IgD-negative memory B cell (primary cell): ENCODE measurements at regions not wholly inside any gene's neighbourhood (a gene's known extent, or its start where the extent isn't known, plus 50 kb on each side); places are given as distances from the start of the nearest gene placed in this dataset.
A peak's percentile ranks its signal among the peaks of the same experiment; 100 is the strongest.
"Not testable (repeated sequence)": the region's sequence is repeated elsewhere in the genome, so short reads cannot be mapped to it uniquely, and the experiment has no call there.

Source experiments
- H3K27ac Mint-ChIP-seq, 3 donors: one replicate each; pipeline ENCODE4 v1.8.0; 2020 to 2022; ENCODE audit warnings: mild to moderate bottlenecking in 3 of 3, mixed read lengths in 3 of 3, moderate library complexity in 1 of 3
- H3K27me3 Mint-ChIP-seq: one replicate; pipeline ENCODE4 v1.8.0; 2021; ENCODE audit warnings: mixed read lengths
- H3K36me3 Mint-ChIP-seq: one replicate; pipeline ENCODE4 v1.8.0; 2020; ENCODE audit warnings: mild to moderate bottlenecking, mixed read lengths
- H3K4me1 Mint-ChIP-seq, 3 donors: one replicate each; pipeline ENCODE4 v1.8.0; 2020 to 2022; ENCODE audit warnings: mixed read lengths in 3 of 3, mild to moderate bottlenecking in 1 of 3
- H3K4me3 Mint-ChIP-seq, 4 donors: one replicate each; pipeline ENCODE4 v1.8.0; 2020 to 2022; ENCODE audit warnings: mild to moderate bottlenecking in 4 of 4, mixed read lengths in 4 of 4, moderate library complexity in 3 of 4
- H3K9me3 Mint-ChIP-seq, 3 donors: one replicate each; pipeline ENCODE4 v1.8.0; 2020 to 2021; ENCODE audit warnings: mixed read lengths in 3 of 3, mild to moderate bottlenecking in 1 of 3

DNA sequence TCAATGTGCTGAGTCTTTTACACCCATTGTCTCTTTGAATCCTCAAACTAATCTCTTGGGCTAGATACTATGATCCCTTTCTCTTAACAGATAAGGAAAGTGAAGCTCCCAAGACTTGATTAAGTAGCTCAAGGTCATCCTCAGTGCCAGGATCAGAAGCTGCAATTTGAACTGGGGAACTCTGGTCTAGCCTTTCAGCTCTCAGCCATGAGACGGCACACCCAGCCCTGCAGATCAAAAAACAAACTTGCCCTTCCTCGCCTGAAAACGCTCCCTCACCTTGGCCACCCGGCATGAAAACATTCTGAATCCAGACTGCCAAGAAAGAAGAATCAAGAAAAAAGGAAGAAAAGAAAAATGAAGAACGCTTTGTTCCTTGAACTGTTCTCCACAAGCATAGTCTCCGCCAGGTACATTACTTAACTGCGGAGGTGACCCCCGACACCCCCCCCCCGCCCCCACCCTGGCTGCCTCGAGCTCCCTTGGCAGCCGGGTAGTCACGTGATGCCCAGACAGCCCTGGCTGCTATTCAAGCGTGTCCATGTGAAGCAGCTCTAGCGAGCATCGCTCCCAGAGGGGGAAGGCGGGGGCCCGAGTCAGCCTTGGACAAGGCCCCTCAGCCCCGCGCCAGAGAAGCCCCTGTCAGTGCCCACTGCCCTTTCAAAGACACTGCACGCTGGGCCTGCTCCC is 451.2 kb downstream of the MIAT start:
- H3K4me3 Mint-ChIP-seq, result no peak overlapping the region
- H3K36me3 Mint-ChIP-seq, result peaks cover 2% of the 10 kb centered on the region
- H3K4me1 Mint-ChIP-seq, result no peaks in the 10 kb centered on the region
- H3K27ac Mint-ChIP-seq, result peak overlapping the region in 1 of 3 donors; percentile 7
- peaks cover 2% of the 10 kb centered on the region for H3K27me3 Mint-ChIP-seq
- peaks cover 7 to 15% (median 8%) of the 10 kb centered on the region in 3 donors for H3K9me3 Mint-ChIP-seq

DNA sequence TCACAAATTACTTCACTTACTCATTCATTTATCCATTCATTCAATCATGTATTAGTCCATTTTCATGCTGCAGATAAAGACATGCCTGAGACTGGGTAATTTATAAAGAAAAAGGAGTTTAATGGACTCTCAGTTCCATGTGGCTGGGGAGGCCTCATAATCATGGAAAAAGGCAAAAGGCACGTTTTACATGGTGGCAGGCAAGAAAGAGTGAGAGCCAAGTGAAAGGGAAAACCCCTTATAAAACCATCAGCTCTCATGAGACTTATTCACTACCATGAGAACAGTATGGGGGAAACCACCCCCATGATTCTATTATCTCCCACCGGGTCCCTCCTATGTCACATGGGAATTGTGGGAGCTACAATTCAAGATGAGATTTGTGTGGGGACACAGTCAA is 452.0 kb downstream of the MIAT start:
- not testable (repeated sequence) for H3K27me3 Mint-ChIP-seq, H3K36me3 Mint-ChIP-seq, H3K4me3 Mint-ChIP-seq, H3K4me1 Mint-ChIP-seq
- peaks cover 7 to 15% (median 8%) of the 10 kb centered on the region in 3 donors for H3K9me3 Mint-ChIP-seq
- peak overlapping the region in 1 of 3 donors; percentile 7 for H3K27ac Mint-ChIP-seq

DNA sequence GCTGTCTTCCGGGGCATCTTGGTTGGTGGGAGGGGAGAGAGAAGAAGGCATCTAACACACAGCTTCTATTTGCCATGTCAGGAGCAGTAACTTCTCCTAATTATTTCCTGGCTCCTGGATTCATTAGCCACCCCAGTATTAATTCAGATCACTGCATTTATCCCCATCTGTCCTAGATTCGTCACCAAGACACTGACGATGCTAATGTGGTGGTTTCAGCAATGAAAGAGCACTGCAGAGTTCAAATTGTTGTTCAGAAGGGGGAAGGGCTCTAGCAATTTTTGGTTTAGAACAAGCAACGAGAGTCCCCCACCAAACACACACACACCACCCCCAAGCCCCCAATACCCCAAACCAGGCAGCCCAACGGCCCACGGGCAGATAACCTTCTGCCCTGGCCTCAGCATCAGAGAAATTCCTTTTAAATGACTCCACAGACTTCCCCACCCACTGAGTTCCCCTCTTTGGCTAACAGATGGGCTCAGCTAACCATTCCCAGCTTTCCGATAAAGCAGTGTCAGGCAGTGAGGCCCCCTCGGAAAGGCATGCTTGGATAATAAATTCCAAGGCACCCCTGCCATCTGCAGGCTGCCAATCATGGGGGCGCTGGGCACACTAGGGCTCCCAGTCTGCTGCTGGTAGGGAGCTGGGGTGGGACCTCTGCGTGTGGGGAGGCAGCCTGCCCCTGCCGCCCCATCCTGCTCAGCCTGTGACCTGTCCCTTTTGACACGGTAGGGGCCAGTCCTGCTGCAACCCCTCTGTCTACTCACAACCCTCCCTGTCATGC is 453.5 kb downstream of the MIAT start:
- no peaks in the 10 kb centered on the region for H3K4me1 Mint-ChIP-seq
- H3K4me3 Mint-ChIP-seq, result no peak overlapping the region
- peaks cover 2% of the 10 kb centered on the region for H3K36me3 Mint-ChIP-seq
- peaks cover 7 to 15% (median 8%) of the 10 kb centered on the region in 3 donors for H3K9me3 Mint-ChIP-seq
- peaks cover 2% of the 10 kb centered on the region for H3K27me3 Mint-ChIP-seq
- no peak overlapping the region for H3K27ac Mint-ChIP-seq

DNA sequence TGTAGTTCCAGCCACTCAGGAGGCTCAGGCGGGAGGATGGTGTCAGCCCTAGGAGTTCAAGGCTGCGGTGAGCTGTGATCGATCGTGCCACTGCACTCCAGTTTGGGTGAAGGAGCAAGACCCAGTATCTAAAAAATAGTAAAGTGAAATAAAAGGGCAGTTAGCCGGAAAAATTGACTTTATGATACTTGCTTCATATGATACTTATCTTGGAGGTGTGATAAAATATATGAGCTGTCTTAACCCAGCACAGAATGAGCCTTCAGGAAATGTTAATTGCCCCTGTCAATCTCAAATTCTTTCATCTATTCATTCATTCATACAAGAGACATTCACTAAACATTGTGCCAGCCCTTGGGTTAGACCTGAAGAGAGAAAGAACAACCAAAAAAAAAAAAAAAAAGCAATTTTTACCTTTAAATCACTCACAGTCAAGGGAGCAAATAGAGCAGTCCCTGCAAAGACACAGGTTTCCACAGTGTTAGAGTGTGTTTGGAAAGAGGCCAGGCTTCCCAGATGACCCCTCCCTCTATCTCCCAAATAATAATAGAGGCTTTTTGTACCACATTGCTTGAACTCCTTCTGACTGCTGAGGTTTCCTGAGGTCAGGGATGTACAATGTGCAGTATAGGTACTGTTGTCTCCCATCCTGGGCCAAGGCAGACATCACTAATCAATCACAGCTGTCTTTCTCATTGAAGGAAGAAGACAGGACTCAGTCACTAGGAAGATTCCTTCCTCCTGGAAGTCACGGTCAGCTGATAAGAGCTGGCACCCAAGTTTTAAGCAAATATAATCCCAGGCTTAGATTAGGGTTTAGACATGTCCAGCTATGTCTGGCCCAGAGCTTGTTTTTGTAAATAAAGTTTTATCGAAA is 454.6 kb downstream of the MIAT start:
- peaks cover 2% of the 10 kb centered on the region for H3K36me3 Mint-ChIP-seq

DNA sequence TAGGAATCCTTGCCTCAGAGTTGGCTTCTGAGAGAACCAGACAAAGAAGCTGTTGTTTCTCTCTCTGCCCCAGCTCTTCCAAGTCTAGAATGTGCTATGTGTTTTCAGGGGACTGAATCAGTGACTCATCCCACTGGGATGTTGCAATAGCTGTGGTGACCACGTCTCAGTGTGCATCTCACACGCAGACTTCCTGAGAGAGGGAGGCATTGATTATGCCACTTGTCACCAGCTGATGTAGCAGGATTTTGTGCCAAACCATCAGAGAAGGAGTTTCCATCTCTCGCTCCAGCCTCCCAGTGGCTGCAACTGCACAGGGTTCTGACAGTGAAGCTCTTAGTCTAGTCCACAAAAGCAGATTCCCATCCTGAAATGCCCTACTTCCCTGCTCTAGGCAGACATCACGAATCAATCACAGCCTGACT is 455.8 kb downstream of the MIAT start:
- H3K36me3 Mint-ChIP-seq, result peaks cover 2% of the 10 kb centered on the region
- peaks cover 2% of the 10 kb centered on the region for H3K27me3 Mint-ChIP-seq
- no peak overlapping the region for H3K4me3 Mint-ChIP-seq
- no peaks in the 10 kb centered on the region for H3K4me1 Mint-ChIP-seq
- peaks cover 8 to 27% (median 9%) of the 10 kb centered on the region in 3 donors for H3K9me3 Mint-ChIP-seq
- no peak overlapping the region for H3K27ac Mint-ChIP-seq

More for the DNA sequence above, 454.6 kb downstream of the MIAT start:
- Mint-ChIP-seq H3K27ac (peak overlapping the region in 1 of 3 donors; percentile 12), H3K4me3 (no peak overlapping the region), H3K9me3 (peaks cover 8 to 19% (median 8%) of the 10 kb centered on the region in 3 donors), H3K4me1 (no peaks in the 10 kb centered on the region), H3K27me3 (peaks cover 2% of the 10 kb centered on the region)

DNA sequence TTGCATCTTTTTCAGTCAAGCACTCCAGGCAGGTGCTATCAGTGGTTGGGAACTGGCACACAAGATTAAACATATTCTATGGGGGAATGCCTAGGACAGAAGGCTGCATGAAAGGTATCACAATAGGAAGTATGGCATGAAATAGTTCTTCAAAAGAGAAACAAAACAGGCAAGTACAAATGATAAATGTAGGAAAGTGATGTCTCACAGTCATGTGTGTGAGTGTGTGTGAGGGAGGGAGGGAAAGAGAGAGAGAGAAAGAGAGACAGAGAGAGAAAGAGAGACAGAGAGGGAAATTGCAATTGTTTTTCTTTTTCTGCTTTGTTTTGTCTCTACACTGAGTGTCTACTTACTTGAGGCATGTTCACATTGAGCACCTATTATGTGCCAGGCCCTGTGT is 456.3 kb downstream of the MIAT start:
- no peaks in the 10 kb centered on the region for H3K4me1 Mint-ChIP-seq
- peaks cover 2% of the 10 kb centered on the region for H3K27me3 Mint-ChIP-seq
- H3K4me3 Mint-ChIP-seq, result no peak overlapping the region
- H3K9me3 Mint-ChIP-seq, result peaks cover 5 to 27% (median 10%) of the 10 kb centered on the region in 3 donors
- peaks cover 2% of the 10 kb centered on the region for H3K36me3 Mint-ChIP-seq
- H3K27ac Mint-ChIP-seq, result no peak overlapping the region

DNA sequence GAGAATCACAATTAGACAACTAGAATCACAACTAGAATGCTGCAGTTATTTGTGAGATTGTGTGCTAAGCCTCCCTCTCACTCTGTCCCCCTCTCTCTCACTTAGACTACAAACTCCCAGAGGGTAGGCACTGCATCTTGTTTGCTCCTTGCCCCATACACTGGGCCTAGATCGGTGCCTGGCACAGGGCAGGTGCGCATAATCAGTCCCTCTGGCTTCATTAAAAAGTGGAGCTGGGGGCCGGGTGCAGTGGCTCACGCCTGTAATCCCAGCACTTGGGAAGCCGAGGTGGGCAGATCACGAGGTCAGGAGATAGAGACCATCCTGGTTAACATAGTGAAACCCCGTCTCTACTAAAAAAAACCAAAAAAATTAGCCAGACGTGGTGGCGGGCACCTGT is 456.8 kb downstream of the MIAT start:
- H3K4me1 Mint-ChIP-seq, result no peaks in the 10 kb centered on the region
- peaks cover 2% of the 10 kb centered on the region for H3K36me3 Mint-ChIP-seq
- H3K27ac Mint-ChIP-seq, result no peak overlapping the region
- H3K27me3 Mint-ChIP-seq, result peaks cover 2% of the 10 kb centered on the region
- H3K9me3 Mint-ChIP-seq, result peaks cover 4 to 25% (median 9%) of the 10 kb centered on the region in 3 donors
- H3K4me3 Mint-ChIP-seq, result no peak overlapping the region

DNA sequence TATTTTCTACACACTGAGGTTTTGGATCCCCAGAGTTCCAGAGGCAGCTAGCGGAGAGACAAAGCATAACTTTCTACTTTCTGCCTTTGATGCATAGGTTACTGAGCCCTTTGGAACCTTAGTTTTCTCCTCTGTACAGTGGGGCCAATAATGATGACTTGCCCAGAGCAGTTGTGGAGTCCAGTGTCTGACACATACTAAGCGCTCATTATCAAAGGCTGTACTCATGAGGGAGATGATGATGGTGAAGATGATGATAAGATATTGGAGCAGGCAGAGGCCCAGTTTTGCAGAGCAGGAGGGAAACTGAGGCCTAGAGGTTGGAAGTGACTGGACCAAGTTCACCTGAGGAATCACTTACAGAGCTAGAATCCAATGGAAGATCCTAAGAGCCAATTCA is 458.0 kb downstream of the MIAT start:
- H3K27me3 Mint-ChIP-seq, result peaks cover 2% of the 10 kb centered on the region
- no peak overlapping the region for H3K27ac Mint-ChIP-seq
- peaks cover 2% of the 10 kb centered on the region for H3K36me3 Mint-ChIP-seq

DNA sequence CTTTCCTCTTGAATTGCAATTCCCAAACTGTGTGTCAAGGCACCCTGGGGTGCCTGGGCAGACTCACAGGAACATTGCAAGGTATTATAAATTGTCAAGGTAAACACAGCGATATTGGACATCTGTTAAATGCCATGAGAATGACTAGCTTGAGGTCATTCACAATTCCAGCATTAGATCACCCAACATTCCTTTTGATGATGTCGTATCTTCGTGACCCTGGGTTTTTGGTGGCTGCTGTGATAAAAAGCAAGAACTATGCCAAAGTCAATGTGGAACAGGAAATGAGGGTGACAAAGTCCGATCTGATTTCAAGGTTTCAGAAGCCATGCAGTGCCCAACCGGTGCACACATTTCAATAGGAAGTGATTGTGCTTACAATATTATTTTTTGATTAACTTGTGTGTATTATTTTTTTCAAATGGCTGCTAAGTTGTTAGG is 458.4 kb downstream of the MIAT start:
- Mint-ChIP-seq H3K36me3 (peaks cover 2% of the 10 kb centered on the region), H3K4me1 (no peaks in the 10 kb centered on the region), H3K4me3 (no peak overlapping the region), H3K9me3 (peaks cover 0 to 13% (median 3%) of the 10 kb centered on the region in 3 donors), H3K27ac (no peak overlapping the region), H3K27me3 (peaks cover 2% of the 10 kb centered on the region)

More for the DNA sequence above, 458.0 kb downstream of the MIAT start:
- no peaks in the 10 kb centered on the region for H3K4me1 Mint-ChIP-seq
- H3K9me3 Mint-ChIP-seq, result peaks cover 0 to 14% (median 3%) of the 10 kb centered on the region in 3 donors
- H3K4me3 Mint-ChIP-seq, result no peak overlapping the region

DNA sequence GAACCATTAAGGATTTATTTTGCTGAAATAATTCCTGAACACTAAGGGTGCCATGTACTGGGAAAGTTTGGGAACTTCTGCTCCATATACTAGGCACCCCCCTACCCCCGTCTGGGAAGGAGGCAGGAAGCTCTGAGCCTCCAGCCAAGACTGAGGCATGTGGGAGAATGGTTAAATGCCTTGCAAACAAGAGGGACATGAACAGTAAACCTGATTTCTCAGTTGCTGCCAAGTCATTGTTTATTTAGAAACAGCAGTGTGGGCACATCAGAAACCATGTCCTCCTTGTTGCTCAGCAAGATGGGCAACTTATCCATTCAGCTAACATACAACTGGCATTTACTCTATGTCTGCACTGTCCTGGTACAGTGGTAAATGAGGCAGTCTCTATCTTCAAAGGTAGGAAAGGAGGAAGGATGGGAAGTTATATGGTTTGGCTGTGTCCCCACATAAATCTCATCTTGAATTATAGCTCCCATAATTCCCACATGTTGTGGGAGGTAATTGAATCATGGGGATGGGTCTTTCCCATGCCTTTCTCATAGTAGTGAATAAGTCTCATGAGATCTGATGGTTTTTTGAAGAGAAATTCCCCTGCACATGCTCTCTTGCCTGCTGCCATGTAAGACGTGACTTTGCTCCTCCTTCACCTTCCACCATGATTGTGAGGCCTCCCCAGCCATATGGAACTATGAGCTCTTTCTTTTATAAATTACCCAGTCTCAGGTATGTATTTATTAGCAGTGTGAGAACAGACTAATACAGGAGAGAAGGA is 459.1 kb downstream of the MIAT start:
- Mint-ChIP-seq H3K4me1 (no peaks in the 10 kb centered on the region), H3K4me3 (no peak overlapping the region), H3K27me3 (peaks cover 2% of the 10 kb centered on the region)

DNA sequence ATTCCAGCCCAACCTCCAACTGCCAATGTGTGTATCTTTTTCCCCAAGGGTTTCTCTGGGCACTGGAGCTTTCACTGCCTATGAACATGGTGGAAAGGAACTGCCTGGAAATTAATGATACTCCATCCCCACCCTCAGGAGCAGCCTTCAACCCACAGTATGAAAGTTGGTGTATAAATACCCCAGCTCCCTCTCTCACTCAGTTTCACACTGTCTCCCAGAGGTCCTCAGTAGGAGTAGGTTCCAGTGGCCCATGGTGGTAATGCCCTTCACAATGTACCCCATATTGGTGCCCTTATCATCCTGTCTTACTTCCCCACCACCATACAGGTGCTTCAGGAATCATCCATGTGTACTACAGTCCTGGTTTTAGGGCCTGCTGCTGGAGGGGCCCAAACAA is 462.6 kb downstream of the MIAT start:
- no peak overlapping the region for H3K4me3 Mint-ChIP-seq
- peaks cover 3 to 21% (median 3%) of the 10 kb centered on the region in 3 donors for H3K9me3 Mint-ChIP-seq
- no peaks in the 10 kb centered on the region for H3K4me1 Mint-ChIP-seq
- H3K27ac Mint-ChIP-seq, result no peak overlapping the region
- peaks cover 2% of the 10 kb centered on the region for H3K27me3 Mint-ChIP-seq
- H3K36me3 Mint-ChIP-seq, result no peaks in the 10 kb centered on the region

More for the DNA sequence above, 459.1 kb downstream of the MIAT start:
- H3K9me3 Mint-ChIP-seq, result peaks cover 0 to 17% (median 3%) of the 10 kb centered on the region in 3 donors
- no peak overlapping the region for H3K27ac Mint-ChIP-seq
- H3K36me3 Mint-ChIP-seq, result peaks cover 2% of the 10 kb centered on the region

DNA sequence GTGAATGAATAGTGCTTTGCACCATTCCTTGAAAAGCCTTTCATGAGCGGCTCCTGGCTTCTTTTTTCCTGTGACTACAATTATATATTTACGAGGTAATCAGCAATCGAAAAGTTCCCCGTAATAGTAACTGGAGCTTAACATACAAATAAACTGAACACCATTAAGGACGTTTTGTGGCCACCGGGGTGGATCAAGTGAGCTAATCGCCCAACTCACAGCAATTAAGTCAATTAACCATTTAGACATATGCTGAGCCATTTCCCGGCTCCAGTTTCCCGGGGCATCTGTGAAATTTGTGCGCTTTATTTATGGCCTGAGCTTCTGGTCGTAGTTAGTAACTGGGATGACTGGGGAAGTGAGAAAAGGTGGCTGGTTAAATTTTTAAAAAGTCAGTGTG is 465.2 kb downstream of the MIAT start:
- Mint-ChIP-seq H3K36me3 (no peaks in the 10 kb centered on the region), H3K9me3 (peaks cover 2 to 15% (median 3%) of the 10 kb centered on the region in 3 donors), H3K4me1 (no peaks in the 10 kb centered on the region), H3K27me3 (peaks cover 4% of the 10 kb centered on the region), H3K27ac (no peak overlapping the region), H3K4me3 (no peak overlapping the region)

DNA sequence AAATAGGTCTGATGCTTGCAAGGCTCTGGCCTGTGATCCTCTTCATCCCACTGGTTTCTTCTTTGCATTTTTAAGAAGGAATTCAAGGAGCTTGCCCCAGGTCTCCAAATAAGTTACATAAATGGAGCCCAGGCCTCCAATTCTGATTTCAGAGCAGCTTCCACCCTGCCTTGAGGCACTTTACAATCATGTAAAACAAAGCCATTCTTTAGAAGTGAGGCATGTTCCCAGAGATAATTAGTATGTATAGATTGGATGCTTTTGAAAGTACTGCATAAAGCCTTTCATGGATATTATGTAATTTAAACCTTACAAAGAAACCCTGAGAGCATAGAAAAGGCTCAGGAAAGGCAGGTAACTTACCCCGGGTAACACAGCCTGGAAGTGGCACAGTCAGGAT is 466.5 kb downstream of the MIAT start:
- Mint-ChIP-seq H3K9me3 (peaks cover 0 to 8% (median 3%) of the 10 kb centered on the region in 3 donors), H3K27ac (no peak overlapping the region), H3K36me3 (no peaks in the 10 kb centered on the region), H3K4me3 (no peak overlapping the region), H3K27me3 (peaks cover 6% of the 10 kb centered on the region), H3K4me1 (no peaks in the 10 kb centered on the region)

DNA sequence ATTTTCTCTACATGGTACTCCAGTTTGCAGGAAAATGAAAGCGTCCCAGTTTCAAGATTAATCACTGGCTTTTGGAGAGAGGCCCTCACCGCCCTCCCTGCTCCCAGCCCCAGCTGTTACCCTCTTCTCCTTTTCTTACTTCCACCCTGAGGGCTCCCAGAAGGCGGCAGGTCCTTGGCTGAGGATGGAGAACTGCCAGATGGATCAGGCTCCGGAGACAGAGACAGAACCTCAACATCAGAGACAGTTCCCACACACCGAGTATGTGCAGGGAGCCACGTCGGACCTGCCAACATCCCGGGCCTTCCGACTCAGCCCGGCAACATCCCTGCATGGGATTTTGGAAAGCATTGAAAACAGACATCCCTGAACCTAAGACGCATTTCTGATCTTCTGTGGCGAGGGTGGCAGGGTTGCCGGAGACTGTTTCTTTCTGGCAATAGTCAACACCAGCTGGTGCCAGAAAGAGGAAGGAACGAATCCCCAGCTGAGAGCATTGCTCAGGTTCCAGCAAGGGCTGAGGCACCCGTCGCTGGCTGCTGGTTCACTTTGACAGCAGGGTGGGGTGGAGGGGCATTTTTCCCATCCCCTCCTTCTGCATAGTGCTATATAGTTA is 467.1 kb downstream of the MIAT start:
- H3K4me1 Mint-ChIP-seq, result no peaks in the 10 kb centered on the region
- no peaks in the 10 kb centered on the region for H3K36me3 Mint-ChIP-seq
- H3K27ac Mint-ChIP-seq, result peak overlapping the region in 1 of 3 donors; percentile 78
- H3K4me3 Mint-ChIP-seq, result no peak overlapping the region
- peaks cover 10% of the 10 kb centered on the region for H3K27me3 Mint-ChIP-seq
- H3K9me3 Mint-ChIP-seq, result peaks cover 0 to 8% (median 3%) of the 10 kb centered on the region in 3 donors
